Bone marrow (tissue), 2 donors: ENCODE measurements at regions not wholly inside any gene's neighbourhood (a gene's known extent, or its start where the extent isn't known, plus 50 kb on each side); places are given as distances from the start of the nearest gene placed in this dataset.

Experiments
- DNase-seq, 2 donors: peaks; one replicate each; lab custom pipeline; 2025; lab: John Stamatoyannopoulos, UW

DNA sequence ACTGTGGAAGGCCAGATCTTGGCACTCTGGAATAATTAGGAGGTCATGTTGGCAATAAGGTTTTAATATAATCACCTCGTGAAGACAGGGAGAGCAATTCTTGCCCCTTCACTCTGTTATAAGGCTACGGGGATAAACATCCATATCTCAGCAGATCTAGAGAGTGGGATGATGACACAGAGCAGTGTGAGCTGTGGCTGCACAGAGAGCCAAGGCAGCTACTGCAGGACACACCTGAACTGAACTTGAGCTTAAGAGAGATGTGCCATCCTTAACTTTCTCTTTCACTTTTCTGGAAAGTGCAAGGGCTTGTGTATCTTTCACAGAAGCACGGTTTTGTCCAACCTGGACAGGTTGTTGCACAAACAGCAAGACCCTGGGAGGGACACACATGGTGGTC is 174.7 kb downstream of the GATA3 start:
- no peak for DNase-seq

DNA sequence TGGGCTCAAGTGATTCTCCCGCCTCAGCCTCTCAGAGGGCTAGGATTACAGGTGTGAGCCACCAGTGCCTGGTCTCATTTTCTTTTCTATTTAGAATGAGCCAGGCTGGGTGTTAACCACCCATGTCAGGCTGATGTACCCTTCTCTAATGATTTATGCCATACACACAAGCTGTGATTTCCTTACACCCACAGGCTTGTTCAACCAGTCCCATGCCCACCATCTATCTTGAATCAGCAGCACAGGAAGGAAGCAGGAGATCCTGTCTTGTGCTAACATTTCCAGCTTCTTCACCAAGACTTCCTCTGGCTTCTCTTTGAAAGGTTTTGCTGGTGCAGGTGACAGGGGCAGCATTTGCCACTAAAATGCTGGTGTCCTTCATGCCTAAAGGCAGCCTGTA is 176.4 kb downstream of the GATA3 start:
- no peak for DNase-seq

DNA sequence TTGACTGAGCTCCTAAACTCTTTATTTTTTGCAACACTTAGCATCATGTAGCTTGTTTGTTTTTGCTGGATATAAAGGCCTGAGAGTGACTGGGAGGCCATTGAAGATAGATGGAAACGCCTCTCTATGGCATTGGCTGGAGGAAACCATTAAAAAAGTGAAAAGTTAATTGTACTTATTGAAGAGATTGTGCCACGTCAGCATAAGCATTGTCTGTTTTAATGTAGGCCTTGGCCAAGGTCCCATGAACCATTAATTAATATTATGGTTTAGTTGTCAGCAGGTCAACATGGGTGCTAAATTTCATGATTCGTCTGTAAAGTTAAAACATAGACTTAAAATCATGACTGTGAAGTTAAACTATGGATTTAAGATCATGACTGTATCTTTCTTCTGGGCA is 178.6 kb downstream of the GATA3 start:
- no peak for DNase-seq

DNA sequence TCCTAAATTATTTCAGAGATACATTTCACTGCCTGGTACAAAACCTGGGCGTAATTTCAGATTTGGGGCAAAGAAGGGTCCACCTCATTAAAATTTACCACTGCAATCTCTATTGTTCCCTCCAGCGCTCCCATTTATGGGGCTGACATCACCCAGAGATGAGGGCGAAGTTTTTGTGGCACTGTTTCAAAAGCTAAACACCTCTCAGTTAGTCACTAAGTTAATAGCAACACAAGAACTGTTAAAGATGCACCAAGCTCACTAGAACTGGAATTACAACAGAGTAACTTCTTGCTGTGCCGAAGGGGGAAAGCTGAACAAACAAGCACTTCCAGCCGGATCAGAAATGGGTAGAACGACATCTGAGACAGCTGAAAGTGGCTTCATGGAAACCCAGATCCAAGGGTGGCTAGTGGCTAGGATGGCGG is 179.4 kb downstream of the GATA3 start:
- DNase-seq = no peak

DNA sequence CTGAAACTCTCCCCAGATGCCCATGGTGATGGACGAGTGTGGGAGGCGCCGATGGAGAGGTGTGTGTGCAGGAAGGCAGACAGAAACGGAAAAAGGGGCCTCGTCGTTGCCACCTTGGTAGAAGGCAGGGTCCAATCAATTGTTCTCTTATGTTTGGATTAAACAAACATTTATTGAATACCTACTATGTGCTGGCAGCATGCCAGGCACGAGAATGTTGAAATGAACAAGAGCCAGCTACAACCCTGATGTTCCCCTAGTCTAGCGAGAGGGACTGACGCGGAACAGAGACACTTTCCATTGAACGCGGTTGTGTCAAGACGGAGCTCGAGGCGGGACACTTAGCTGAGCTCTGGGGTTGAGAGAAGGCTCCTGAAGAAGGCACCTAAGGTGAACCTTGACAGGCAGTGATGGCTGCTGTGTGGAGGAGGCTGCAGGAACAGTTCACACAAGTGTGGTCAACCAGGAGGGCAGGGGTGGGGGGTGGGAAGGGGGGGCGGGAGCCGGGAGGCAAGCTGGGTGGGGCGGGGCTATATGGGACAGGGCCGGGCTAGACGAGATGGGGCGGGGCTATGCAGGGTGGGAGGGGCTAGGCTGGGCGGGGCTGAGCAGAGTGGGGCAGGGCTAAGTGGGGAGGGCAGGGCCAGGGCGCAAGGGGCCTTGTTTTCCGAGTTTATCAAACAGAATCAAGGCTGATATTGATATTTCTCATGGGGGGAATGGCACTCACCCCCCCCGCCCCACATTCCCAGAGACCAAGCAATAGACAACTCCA is 181.0 kb downstream of the GATA3 start:
- DNase-seq = no peak

DNA sequence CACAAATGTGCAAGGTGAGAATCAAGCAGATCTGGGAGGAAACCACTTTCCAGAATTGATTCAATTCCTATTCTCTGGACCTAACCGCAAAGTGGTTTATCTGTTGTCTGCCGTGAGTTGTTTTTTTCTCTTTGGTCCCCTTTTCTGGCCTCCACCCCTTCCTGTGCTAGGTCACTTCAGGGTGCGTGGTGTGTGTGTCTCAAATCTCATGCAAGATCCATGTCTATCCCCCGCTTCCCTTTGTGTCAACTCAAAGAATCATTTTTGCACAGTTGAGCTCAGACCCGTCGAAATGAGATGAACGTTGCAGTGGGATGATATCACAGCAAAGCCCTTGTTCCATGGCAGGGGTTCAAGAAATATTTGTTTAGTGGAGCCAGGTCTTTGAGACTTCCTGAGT is 184.5 kb downstream of the GATA3 start:
- no peak for DNase-seq

DNA sequence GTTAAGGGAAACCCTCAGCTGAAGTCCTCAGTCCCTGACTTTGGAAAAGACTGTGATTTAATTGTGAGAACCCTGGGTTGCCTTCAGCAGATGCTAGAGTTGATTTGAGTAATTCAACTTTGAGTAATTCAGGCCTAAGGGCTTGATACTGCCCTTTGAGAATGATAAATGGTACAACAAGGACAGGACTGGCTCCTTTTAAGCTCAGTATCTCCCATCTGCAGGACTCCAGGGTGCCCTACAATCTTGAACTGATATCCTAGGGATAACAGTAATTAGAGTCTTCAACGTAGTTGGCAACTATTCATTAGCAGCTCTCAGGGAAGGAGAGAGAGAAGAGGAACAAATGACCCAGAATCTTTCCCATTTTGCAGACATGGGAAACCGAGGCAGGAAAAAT is 186.4 kb downstream of the GATA3 start:
- no peak for DNase-seq

DNA sequence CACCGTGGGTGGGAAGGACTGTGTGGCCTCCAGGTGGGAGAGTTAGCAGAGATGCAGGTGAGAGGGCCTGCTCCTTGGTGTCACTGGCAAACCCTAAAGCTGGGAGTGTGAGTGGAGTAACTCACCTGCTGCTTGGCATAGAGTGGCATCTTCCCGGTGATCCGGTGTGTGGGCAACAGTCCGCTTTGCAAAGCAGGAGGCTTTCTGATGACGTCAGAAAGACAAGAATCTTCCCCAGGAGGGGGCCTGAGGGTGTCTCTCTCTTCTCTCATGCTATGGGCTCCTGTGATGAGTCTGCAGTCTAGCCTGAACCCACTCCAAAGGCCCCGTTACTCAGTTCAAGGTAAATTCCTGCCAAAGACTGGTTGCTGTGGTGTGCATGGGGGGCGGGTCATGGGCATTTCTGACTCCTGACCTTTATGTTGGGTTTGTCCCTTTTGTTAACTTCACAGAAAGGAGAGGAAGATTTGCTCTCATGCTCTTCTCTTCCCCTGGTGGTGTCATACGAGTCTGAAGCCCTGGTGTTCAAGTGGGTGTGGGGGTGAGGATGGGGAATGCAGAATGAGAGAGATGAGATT is 187.9 kb downstream of the GATA3 start:
- DNase-seq = no peak

DNA sequence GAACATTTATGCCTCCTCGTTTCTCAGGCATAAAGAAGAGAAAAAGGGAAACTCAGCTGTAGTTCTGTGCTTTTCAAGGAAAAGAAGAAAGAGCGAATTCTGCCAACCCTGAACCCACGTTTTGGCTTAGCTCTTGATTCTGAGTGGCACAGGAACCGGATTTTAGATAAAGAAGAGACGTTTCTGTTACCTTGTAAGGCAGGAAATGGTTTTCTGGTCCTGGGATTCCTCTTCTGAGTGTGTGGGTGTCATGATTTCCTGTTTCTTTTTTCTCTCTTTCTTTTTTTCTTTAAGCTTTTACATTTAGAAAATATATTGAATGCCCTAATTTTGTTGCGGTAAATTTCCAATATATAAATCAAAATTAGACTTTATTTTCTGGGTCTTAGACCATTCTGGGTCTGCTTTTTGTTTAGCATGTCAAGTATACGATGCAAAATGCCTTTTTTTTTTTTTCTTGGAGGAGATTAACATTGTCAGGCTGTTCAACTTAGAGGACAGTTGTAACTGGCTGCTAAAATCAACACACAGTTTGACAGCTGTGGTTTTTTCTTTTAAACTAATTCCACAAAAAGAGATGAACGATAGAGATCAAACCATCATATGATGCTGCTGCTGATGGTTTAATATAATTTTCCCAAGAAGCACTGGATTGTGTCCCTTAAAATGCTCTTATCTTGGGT is 190.8 kb downstream of the GATA3 start:
- DNase-seq = no peak

DNA sequence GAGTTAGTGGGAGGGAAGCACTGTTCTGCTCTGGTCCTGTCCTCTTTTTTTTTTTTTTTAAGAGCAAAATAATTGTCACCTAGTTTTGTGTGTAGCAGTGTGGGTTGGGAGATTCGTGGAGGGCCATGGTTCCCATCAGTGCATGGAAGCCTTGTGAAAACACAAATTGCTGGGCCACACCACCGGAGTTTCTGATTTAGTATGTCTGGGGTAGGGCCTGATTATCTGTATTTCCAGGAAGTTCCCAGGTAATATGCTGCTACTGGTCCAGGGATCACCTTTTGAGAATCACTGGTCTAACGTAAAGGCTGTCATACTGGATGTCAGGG is 191.3 kb downstream of the GATA3 start:
- no peak for DNase-seq

DNA sequence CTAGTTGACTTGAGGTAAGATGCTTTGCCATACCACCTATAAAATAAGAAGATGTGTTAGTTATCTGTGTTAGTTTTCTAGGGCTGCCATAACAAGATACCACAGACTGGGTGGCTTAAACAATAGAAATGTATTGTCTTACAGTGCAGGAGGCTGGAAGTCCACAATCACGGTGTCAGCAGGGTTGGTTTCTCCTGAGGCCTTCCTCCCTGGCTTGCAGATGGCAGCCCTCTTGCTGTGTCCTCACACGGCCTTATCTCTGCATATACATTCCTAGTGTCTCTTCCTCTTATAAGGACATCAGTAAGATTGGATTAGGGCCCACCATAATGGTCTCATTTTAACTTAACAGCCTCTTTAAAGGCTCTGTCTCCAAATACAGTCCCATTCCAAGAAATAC is 192.1 kb downstream of the GATA3 start:
- no peak for DNase-seq

DNA sequence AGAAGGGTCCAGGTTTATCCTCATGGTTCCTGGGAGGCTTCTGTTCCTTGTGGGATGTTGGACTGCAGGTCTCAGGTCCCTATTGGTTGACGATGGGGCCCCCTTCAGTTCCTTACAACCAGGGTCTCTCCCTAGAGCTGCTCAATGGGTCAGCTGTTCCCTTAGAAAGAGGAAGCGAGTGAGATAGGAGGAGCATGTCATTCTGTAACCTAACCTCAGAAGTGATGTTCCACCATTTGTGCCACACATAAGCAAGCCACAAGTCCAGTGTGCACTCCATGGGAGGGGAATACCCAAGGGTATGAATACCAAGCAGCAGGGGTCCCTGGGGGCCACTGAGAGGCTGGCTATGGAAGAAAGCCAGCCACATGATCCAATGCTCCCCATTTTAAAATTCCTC is 192.7 kb downstream of the GATA3 start:
- no peak for DNase-seq

DNA sequence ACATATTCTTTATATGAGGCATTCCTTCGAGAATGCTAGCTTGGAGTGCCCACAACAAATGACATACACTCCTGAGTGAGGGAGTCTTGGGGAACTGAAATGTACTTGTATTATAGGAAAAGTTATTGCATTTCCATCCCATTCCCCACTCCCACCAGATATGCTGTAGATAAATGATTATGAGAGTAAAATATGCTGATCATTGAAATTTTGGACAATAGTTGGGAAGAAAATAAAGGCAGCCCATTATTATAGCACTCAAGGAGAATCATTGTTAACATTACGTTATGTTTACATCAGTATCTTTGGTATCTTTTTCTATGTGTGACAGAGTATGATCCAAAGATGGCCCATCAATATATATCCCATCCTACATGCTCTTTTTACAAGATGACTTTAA is 194.4 kb downstream of the GATA3 start:
- DNase-seq = no peak

DNA sequence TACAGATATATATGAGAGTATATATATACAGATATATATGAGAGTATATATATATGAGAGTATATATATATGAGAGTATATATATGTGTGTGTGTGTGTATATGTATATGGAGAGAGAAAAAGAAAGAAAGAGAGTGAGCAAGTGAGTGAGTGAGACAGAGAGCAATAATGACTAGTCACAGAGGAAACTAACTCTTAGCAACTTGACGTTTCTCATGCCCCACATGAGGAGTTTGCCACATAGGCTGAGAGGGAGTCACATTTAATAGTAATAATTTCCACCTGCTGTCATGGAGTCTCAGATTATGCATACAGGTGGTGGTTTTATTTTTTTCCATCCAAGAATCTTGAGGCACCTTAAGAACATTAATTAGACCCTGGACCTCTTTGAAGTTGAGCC is 199.9 kb downstream of the GATA3 start:
- DNase-seq = no peak

DNA sequence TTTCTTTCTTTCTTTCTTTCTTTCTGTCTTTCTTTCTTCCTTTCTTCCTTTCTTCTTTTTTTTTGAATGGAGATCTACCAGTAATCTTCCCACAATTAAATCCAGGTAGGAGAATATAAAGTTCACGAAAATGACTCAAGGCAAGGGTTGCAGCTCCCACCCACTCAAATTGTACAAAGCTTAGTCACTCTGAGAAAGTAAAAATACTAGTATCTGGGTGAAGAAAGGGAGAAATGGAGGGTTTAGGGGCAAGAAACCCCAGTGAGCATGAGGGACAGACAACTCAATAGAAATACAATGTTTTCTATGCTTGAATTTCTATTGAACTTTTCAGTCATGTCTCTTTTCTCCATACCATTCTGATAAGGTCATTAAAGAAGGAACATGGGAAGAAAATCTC is 200.8 kb downstream of the GATA3 start:
- no peak for DNase-seq

DNA sequence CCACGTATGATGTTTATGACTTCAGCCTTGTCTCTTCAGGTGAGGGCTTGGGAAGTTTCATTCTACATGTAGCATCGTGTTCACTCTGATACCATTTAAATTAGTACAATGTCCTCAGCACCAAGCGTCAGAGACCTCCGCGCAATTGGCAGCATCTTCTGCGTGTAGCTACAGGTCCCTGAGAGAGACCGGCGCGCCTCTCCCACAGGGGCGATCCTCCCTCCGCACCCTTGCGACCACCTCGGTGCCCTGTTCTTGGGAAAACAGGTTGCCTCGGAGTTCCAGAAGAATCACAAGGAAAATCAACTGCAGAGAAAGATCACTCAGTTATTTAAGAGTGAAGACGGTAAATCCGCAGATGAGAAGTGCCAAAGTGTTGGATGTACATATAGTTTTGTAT is 206.2 kb downstream of the GATA3 start:
- no peak for DNase-seq

DNA sequence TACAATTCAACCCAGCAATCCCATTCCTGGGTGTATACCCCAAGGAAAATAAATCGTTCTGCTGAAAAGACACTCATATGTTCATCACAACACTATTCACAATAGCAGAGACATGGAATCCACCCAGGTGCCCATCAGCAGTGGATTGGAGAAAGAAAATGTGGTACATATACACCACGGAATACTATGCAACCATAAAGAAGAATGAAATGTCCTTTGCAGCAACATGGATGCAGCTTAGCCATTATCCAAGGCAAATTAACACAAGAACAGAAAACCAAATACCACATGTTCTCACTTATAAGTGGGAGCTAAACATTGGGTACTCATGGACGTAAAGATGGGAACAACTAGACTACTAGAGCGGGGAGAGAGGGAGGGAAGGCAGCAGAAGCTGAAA is 207.8 kb downstream of the GATA3 start:
- no peak for DNase-seq

DNA sequence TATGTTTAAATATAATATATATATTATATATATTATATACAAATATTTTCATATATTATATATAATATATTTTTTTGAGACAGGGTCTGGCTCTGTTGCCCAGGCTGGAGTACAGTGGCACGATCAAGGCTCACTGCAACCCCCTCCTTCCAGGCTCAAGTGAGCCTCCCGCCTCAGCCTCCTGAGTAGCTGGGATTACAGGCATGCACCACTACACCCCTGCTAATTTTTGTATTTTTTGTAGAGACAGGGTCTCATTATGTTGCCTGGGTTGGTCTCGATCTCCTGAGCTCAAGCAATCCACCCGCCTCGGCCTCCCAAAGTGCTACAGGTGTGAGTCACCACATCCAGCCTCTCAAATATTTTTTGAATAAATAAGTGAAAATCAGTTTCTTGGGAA is 215.5 kb downstream of the GATA3 start:
- DNase-seq = no peak

DNA sequence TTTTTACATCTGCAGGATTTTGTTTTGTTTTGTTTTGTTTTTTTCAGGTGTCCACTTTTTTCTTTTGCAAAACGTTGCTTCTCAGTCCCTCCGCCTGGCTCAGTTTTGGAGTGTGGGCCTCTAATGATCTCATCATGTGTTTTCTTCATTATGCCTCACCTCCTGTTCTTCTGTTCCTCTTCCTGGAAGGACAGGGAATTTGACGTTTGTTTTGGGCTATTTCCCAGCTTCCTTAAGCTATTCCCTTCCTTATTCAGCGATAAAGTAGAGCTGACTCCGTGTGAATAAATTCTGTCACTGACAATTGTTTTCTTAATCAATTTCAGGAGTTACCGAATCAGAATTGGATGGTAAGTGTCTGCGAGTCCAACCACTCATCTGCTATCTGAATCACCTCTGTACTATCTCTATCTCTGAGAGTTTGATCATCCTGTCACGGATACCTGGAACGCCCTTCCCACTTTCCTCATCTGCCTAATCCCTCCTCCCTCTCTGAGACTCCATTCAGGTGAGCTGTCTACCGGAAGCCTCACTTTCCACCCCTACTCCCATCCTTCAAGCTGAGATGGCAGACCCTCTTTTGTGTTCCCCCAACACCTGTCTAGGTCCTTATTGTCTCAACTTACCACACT is 218.4 kb downstream of the GATA3 start:
- DNase-seq = no peak

DNA sequence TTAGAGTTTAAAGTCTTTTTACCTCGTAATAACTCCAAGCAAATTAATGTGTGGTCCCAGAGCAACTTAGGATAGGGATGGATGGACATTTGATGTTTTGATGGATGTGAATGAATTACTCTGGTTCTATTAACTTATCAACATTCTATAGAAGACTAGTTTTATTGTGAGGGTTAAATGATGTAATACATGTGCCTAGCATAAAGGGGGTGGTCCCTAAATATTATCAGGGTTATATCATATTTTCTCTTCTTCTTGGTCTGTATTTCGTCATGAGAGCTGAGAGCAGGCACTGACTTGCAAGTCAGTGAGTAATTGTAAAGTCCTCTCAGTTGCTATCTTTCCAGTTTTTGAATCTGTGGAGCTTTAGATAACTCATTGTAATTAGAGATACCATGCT is 219.3 kb downstream of the GATA3 start:
- no peak for DNase-seq

DNA sequence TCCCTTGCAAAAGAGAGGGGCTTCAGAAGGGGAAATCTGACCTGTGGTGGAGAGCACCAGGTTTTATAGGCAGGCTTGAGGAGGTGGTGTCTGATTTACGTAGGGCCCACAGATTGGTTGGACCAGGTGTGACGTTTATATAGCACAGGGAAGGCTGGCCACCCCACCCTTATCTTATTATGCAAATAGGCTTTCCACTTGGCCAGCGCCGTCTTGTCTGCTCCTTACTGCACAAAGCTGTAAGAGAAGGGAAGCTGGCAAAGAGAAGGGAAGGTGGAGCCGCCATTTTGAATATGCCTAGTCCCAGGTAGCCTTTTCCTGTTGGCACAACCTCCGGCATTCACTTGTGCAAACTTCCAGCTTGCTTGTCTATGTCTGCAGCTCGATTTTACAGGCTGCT is 221.4 kb downstream of the GATA3 start:
- no peak for DNase-seq

DNA sequence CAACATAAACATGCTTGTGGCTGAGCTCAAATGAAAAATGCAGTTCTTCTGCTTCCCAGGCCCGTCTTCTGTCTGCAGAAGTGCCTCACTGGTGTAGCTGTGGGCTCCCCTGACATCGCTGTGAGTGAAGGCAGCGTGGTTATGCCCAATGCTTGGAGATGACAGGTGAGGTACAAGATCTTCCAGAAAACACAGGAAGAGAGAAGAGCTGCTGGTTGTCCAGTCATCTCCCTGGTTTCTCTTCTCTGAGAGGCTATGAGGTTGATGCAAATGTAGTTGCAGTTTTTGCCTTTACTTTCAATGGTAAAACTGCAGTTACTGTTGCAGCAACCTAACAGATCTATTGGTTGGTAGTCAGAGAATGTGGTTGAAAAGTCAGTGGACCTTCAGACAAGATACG is 223.6 kb downstream of the GATA3 start:
- DNase-seq = no peak

DNA sequence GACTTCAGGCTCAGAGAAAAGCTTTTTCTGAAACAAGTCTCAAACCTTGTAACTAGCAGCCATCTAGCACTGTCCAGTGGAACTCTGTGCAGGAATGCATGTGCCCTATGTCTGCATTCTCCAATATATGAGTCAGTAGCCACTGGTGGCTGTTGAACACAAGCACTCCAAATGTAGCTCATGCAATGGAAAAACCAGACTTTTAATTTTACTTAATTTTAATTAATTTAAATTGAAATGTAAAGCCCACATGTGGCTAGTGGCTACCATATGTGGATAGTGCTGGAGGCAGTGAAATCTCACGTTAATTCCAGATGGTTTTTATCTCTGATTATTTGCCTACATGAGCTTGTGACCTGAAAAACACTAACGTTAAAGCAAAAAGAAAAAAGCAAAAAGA is 225.1 kb downstream of the GATA3 start:
- no peak for DNase-seq
